ENCODE measurements at regions not wholly inside any gene's neighbourhood (a gene's known extent, or its start where the extent isn't known, plus 50 kb on each side); places are given as distances from the start of the nearest gene placed in this dataset.

DNA sequence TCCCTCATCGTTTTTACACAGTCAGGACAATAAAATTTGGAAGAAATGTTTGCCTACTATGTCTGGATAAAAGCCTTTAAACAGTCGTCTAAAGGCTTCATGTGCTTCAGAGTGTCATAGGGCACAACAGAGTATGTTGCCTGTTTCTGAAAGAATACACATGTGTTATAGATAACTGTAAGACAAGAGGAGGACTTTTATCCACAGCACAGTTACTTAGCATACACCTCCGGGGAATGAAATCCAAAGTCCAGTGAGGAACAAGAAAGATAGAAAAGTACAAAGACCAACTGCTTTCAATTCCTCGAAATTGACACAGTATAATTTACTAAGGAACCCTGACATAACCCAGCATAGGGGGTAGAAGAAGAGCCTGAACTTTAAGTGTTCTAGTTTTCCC, 835.6 kb downstream of the PCDH17 start:
- TF ChIP-seq, protein P1, sequence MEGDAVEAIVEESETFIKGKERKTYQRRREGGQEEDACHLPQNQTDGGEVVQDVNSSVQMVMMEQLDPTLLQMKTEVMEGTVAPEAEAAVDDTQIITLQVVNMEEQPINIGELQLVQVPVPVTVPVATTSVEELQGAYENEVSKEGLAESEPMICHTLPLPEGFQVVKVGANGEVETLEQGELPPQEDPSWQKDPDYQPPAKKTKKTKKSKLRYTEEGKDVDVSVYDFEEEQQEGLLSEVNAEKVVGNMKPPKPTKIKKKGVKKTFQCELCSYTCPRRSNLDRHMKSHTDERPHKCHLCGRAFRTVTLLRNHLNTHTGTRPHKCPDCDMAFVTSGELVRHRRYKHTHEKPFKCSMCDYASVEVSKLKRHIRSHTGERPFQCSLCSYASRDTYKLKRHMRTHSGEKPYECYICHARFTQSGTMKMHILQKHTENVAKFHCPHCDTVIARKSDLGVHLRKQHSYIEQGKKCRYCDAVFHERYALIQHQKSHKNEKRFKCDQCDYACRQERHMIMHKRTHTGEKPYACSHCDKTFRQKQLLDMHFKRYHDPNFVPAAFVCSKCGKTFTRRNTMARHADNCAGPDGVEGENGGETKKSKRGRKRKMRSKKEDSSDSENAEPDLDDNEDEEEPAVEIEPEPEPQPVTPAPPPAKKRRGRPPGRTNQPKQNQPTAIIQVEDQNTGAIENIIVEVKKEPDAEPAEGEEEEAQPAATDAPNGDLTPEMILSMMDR (IDR thresholded peaks at IDR 0.05), result no peak
- no peak for TF ChIP-seq POLR2A (IDR thresholded peaks at IDR 0.05)

Data from tibial nerve (tissue), 3 donors.